Ovary (tissue), 7 donors: ENCODE measurements at regions not wholly inside any gene's neighbourhood (a gene's known extent, or its start where the extent isn't known, plus 50 kb on each side); places are given as distances from the start of the nearest gene placed in this dataset.

Experiments
- DNase-seq, 5 donors: peaks; one replicate each; pipeline ENCODE4 v3.0.0-alpha.2; 2019 to 2020
- H3K27ac ChIP-seq, 2 donors: fragments of 200-600 bp; one replicate each; pipeline versions ENCODE4 v1.5.1 to v1.8.0; 2019 to 2022
- H3K27me3 ChIP-seq: fragments of 200-600 bp; one replicate; pipeline ENCODE4 v1.8.0; 2022
- H3K36me3 ChIP-seq: fragments of 200-600 bp; sonication (generic); one replicate; pipeline ENCODE4 v1.5.1; 2019
- H3K4me1 ChIP-seq: one replicate; pipeline ENCODE4 v1.8.1; 2013; ENCODE audit warnings: mild to moderate bottlenecking, moderate library complexity; ENCODE audit not compliant: insufficient read depth
- H3K4me3 ChIP-seq: fragments of 200-600 bp; sonication (generic); one replicate; pipeline ENCODE4 v1.5.1; 2017
- H3K9me3 ChIP-seq, 2 donors: fragments of 200-600 bp in 1 of 2; sonication (generic) in 1 of 2; one replicate each; pipeline versions ENCODE4 v1.5.1 to v1.8.1; 2013 to 2019; ENCODE audit warnings: mild to moderate bottlenecking in 1 of 2, moderate library complexity in 1 of 2
- EP300 ChIP-seq: sonication (generic); formaldehyde crosslinking; IDR thresholded peaks from one replicate; pipeline ENCODE4 v1.6.1; 2017; ENCODE audit warnings: antibody characterized with exemption
- POLR2A ChIP-seq: fragments of 450-650 bp; IDR thresholded peaks from one replicate; pipeline ENCODE4 v1.6.1; 2017; ENCODE audit warnings: antibody characterized with exemption, mild to moderate bottlenecking, moderate library complexity
- WGBS, 3 donors: extraction: QIAGEN DNeasy Blood & Tissue Kit in 1 of 3; methylation state at CpG; one replicate each; pipeline versions ENCODE4 v1.1.5 to v1.1.7; 2013 to 2017; 5-methylcytosine and 5-hydroxymethylcytosine counted together
- intact Hi-C, 4 donors: fragments of 100-400 bp; cut with DNase I; formaldehyde crosslinking; loops; one replicate each; pipeline versions ENCODE4 v1.11.0 to v1.15.1; 2022 to 2023
- TF ChIP-seq, protein P1 (sequence below), 3 donors: fragments of 450-650 bp in 2 of 3; fragments of 200-600 bp in 1 of 3; IDR thresholded peaks; one replicate each; pipeline versions ENCODE4 v1.5.1 to v1.8.0; 2016 to 2022; ENCODE audit warnings: antibody characterized with exemption in 3 of 3, mild to moderate bottlenecking in 1 of 3
- donor health status: DM: no; HTN: no; CAD: no; lungs with moderate emphysema.
- donor health status: DM: no; HTN: no; CAD: no.
- donor health status: Bipolar disorder and iron deficiency.
- donor health status: DM: no; HTN: no; CAD: no.
- donor health status: DM: yes; HTN: yes; CAD: no.

DNA sequence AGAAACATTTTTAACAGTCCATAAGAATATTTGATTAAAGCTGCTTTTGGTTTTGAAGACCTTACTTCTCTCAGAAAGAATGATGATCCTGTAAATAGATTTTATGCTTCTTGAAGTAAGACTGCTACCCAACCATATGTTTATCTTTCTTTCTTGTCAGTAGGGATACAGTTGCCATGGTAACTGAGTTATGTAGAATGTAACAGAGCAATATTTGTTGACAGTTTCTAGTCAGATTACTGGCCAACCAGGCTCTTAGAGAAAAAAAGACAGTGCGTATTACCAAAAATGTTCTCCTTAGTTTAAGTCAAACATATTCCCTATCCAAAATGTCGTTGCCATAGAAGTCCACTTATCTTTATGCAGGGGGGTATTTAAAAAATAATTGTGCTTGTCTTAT, 456.8 kb downstream of the PRR32 start:
- H3K9me3 ChIP-seq: no peaks in the 10 kb centered on the region
- no peak for DNase-seq
- no peaks in the 10 kb centered on the region for H3K27me3 ChIP-seq
- H3K4me3 ChIP-seq: no peak overlapping the region
- no peaks in the 10 kb centered on the region for H3K4me1 ChIP-seq
- H3K27ac ChIP-seq: no peak overlapping the region
- intact Hi-C loops: no loop called here
- TF ChIP-seq EP300: no peak
- TF ChIP-seq POLR2A: no peak
- TF ChIP-seq, protein P1, sequence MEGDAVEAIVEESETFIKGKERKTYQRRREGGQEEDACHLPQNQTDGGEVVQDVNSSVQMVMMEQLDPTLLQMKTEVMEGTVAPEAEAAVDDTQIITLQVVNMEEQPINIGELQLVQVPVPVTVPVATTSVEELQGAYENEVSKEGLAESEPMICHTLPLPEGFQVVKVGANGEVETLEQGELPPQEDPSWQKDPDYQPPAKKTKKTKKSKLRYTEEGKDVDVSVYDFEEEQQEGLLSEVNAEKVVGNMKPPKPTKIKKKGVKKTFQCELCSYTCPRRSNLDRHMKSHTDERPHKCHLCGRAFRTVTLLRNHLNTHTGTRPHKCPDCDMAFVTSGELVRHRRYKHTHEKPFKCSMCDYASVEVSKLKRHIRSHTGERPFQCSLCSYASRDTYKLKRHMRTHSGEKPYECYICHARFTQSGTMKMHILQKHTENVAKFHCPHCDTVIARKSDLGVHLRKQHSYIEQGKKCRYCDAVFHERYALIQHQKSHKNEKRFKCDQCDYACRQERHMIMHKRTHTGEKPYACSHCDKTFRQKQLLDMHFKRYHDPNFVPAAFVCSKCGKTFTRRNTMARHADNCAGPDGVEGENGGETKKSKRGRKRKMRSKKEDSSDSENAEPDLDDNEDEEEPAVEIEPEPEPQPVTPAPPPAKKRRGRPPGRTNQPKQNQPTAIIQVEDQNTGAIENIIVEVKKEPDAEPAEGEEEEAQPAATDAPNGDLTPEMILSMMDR (IDR thresholded peaks at IDR 0.05): no peak
- no peaks in the 10 kb centered on the region for H3K36me3 ChIP-seq
- 25 to 35% (median 25%) methylated on average over 2 of the region's 2 CpGs for WGBS, 3 donors

DNA sequence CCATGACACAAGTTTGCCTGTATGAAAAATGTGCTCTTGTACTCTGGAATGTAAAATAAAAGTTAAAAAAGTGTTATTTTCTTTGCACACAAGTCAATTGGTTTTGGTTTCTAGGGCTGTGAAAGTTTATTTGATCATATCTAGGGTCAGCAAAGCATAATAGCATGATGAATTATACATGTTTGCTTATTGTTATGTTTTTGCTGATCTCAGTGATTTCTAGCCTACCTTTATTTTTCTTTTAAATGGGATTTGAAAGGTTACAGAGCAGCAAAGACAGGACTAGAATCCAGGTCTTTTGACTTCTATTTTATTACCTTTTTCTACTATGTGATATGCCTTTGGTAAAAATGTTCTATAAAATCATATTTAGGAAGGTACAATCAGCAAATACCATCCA, 481.0 kb downstream of the PRR32 start:
- Histone ChIP-seq H3K4me1 (no peaks in the 10 kb centered on the region), H3K27me3 (no peaks in the 10 kb centered on the region), H3K36me3 (no peaks in the 10 kb centered on the region), H3K4me3 (no peak overlapping the region), H3K27ac (no peak overlapping the region), H3K9me3 (no peaks in the 10 kb centered on the region)
- TF ChIP-seq EP300 (no peak), POLR2A (no peak)
- TF ChIP-seq, protein P1 (IDR thresholded peaks at IDR 0.05): no peak
- DNase-seq: no peak
- intact Hi-C loops: no loop called here

DNA sequence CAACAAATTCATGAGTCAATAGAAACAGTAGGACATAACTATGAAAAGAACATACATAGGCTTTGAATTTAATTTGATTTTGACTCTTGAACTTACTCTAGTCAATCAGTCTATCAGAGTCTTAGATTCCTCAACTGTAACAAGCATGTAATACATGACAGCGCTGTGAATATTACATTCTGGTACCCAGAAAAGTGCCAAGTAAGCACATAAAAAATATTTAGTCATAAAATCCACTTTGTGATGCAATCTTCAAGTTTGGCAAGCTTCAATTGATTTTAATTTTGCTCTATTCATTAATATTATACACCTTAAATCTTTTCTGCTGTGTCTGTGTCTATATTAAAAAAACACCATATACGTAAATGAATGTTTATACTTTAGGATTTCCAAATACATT, 483.3 kb downstream of the PRR32 start:
- no peaks in the 10 kb centered on the region for H3K9me3 ChIP-seq
- no peak for DNase-seq
- 75 to 79% (median 78%) methylated on average over 2 of the region's 2 CpGs for WGBS, 3 donors
- H3K27me3 ChIP-seq: no peaks in the 10 kb centered on the region
- H3K36me3 ChIP-seq: no peaks in the 10 kb centered on the region
- TF ChIP-seq, protein P1 (IDR thresholded peaks at IDR 0.05): no peak
- TF ChIP-seq EP300: no peak
- H3K4me3 ChIP-seq: no peak overlapping the region
- no peaks in the 10 kb centered on the region for H3K4me1 ChIP-seq
- H3K27ac ChIP-seq: no peak overlapping the region
- intact Hi-C loops: no loop called here

DNA sequence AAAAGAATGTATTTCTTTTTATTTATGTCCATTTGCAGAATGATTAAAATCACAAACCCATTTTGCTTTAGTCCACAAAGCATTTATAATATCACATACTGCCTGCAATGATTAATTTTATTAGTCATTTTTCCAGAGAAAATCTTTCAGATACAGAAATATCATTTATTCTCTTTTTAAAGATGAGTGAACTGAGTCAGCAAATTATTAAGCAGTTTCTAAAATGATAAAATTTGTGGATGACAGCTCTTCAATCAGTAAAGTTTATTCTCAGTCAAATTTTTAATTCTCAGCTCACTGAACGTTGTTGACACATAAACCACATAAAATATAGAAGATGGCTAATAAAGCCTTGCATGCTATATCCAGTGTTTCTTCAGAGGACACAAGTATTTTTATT, 485.5 kb downstream of the PRR32 start:
- TF ChIP-seq EP300: no peak
- TF ChIP-seq POLR2A: no peak
- TF ChIP-seq, protein P1 (IDR thresholded peaks at IDR 0.05): no peak
- WGBS, 3 donors: 50 to 64% (median 60%) methylated on average over 1 of the region's 1 CpG

DNA sequence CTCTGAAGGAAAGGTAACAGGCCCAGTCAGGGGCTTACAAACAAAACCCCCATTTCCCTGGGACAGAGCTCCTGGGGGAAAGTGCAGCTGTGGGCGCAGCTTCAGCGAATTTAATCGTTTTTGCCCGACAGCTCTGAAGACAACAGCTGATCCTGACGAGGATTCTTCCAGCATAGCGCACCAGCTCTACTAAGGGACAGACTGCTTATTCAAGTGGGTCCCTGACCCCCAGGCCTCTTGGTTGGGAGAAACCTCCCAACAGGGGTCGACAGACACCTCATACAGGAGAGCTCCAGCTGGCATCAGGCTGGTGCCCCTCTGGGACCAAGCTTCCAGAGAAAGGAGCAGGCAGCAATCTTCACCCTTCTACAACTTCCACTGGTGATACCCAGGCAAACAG, 486.7 kb downstream of the PRR32 start:
- TF ChIP-seq POLR2A: no peak
- TF ChIP-seq, protein P1 (IDR thresholded peaks at IDR 0.05): no peak
- TF ChIP-seq EP300: no peak
- DNase-seq: no peak
- Histone ChIP-seq H3K27me3 (no peaks in the 10 kb centered on the region), H3K4me3 (no peak overlapping the region), H3K27ac (no peak overlapping the region), H3K4me1 (no peaks in the 10 kb centered on the region), H3K36me3 (no peaks in the 10 kb centered on the region), H3K9me3 (no peaks in the 10 kb centered on the region)
- WGBS, 3 donors: 74 to 92% (median 81%) methylated on average over 7 of the region's 7 CpGs
- intact Hi-C loops: no loop called here

More for the DNA sequence above, 485.5 kb downstream of the PRR32 start:
- Histone ChIP-seq H3K4me1 (no peaks in the 10 kb centered on the region), H3K27me3 (no peaks in the 10 kb centered on the region), H3K9me3 (no peaks in the 10 kb centered on the region), H3K36me3 (no peaks in the 10 kb centered on the region), H3K27ac (no peak overlapping the region), H3K4me3 (no peak overlapping the region)
- DNase-seq: no peak
- intact Hi-C loops: no loop called here
